Retinal pigment epithelial cell (primary cell): ENCODE measurements at regions not wholly inside any gene's neighbourhood (a gene's known extent, or its start where the extent isn't known, plus 50 kb on each side); places are given as distances from the start of the nearest gene placed in this dataset.

Experiments
- DNase-seq: peaks from one replicate; pipeline ENCODE4 v3.0.0-alpha.2; 2010; ENCODE audit warnings: low read depth
- H3K4me3 ChIP-seq: 2 replicates; pipeline ENCODE4 v1.5.1; 2011; ENCODE audit warnings: mild to moderate bottlenecking, low read length, control low read depth, moderate library complexity
- TF ChIP-seq, protein P1 (sequence below): conservative IDR thresholded peaks from 2 replicates; pipeline ENCODE4 v1.5.1; 2011; ENCODE audit warnings: low read depth, low read length, control low read depth, inconsistent platforms

DNA sequence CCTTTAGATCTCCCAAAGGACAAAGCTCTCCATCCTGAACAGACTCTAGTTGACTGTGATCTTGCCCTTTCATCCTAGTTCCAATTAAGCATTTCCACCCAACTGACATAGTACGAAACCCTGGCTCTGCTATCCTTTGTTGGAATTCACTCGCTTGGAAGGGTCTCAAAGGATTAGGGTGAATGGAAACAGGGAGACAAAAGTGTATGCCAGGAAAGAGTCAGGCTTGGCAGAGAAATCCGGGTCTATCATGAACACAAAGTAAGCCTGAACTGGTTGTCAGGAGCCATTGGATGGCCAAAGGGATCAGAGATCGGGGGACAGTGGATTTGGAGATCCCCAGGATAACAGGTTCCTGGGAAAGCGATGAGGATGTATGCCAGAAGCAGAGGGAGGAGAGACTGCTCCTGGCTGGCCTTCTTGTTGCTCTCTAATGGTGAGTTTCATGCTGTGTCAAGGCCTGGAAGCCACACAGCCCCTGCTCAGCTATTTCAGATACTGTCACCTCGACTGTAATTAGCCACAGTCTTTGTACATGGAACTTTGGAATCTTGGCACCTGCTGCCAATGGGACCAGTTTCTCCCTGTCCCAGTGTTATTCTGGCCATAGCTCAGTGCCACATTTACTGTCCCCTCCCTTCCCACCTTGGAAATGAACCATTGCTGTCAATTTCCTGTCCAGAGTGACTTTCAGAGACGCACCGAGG is 1168.7 kb upstream of the AUTS2 start:
- H3K4me3 ChIP-seq: no peak overlapping the region
- DNase-seq: no peak
- TF ChIP-seq, protein P1, sequence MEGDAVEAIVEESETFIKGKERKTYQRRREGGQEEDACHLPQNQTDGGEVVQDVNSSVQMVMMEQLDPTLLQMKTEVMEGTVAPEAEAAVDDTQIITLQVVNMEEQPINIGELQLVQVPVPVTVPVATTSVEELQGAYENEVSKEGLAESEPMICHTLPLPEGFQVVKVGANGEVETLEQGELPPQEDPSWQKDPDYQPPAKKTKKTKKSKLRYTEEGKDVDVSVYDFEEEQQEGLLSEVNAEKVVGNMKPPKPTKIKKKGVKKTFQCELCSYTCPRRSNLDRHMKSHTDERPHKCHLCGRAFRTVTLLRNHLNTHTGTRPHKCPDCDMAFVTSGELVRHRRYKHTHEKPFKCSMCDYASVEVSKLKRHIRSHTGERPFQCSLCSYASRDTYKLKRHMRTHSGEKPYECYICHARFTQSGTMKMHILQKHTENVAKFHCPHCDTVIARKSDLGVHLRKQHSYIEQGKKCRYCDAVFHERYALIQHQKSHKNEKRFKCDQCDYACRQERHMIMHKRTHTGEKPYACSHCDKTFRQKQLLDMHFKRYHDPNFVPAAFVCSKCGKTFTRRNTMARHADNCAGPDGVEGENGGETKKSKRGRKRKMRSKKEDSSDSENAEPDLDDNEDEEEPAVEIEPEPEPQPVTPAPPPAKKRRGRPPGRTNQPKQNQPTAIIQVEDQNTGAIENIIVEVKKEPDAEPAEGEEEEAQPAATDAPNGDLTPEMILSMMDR: no peak

DNA sequence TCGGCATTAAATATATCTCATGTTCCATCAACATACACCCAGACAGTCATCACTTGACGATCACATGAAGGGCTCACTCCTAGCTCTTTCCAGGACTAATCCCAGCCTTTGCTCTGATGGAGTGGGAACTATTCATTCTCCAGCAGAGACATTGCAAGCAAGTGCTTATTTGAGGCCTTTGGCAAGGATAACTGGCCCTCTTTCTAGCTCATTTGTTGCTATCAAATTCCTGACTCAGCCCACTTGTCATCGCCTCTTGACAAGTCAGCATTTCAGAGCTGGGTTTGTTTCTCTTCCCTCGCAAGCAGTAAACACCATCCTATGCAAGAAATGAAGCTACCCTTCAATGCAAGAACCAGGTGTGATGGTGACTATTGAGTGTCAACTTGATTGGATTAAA is 1165.7 kb upstream of the AUTS2 start:
- TF ChIP-seq, protein P1: no peak
- DNase-seq: no peak
- H3K4me3 ChIP-seq: no peak overlapping the region

GRCh38 chr7:68433462-68434070 is 1164.7 kb upstream of the AUTS2 start:
- DNase-seq: peak; percentile 9
- no peak overlapping the region for H3K4me3 ChIP-seq
- TF ChIP-seq, protein P1: no peak

DNA sequence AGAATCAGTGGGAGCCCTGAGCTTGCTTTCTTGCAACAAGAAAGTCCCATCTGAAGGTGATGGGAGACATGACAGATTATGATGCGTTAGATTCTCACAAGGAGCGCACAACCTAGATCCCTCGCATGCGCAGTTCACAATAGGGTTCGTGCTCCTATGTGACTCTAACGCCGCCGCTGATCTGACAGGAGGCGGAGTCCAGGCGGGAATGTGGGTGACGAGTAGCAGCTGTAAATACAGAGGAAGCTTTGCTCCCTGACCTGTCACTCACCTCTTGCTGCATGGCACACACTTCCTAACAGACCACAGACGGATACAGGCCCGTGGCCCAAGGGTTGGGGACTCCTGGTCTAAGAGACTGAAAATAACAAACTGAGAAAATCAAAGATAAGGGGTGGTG is 1163.4 kb upstream of the AUTS2 start:
- TF ChIP-seq, protein P1: no peak
- DNase-seq: no peak

DNA sequence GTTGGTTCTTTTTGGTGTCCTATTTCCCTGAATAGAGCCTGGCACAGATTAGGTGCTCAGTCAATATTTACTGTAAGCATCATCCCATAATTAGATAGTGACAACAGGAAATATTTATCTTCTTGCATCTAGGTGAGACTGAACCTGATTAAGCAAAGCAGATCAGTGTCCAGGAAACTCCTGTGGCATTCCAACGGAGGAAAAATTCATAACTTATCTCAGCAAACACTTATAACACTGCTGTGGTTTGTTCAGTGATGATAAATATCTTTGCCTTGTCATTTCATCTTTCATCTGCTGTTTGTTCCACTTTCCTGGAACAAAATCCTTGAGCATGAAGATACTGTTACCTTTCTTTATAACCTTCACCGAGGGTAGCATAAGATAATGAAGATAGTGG is 1160.3 kb upstream of the AUTS2 start:
- TF ChIP-seq, protein P1: no peak
- no peak for DNase-seq

More for the DNA sequence above, 1163.4 kb upstream of the AUTS2 start:
- H3K4me3 ChIP-seq: no peak overlapping the region

GRCh38 chr7:68438811-68439210 is 1159.5 kb upstream of the AUTS2 start:
- TF ChIP-seq, protein P1: no peak
- no peak for DNase-seq
- no peak overlapping the region for H3K4me3 ChIP-seq

More for the DNA sequence above, 1160.3 kb upstream of the AUTS2 start:
- H3K4me3 ChIP-seq: no peak overlapping the region

DNA sequence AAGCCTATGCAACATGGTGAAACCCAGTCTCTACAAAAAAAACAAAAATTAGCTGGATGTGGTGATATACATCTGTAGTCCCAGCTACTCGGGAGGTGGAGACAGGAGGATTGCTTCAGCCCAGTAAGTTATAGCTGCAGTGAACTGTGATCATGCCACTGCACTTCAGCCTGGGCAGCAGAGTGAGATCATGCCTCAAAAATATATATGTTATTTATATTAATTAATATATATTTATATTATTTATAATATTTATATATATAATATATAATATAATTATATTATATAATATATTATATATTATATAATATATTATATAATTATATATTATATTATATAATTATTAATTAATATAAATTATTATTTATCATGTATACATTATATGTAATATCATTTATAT is 1158.4 kb upstream of the AUTS2 start:
- TF ChIP-seq, protein P1: no peak
- no peak overlapping the region for H3K4me3 ChIP-seq
- no peak for DNase-seq
